A549 (cell line): ENCODE measurements at regions not wholly inside any gene's neighbourhood (a gene's known extent, or its start where the extent isn't known, plus 50 kb on each side); places are given as distances from the start of the nearest gene placed in this dataset.

Source experiments
- ATAC-seq, 2 experiments: fragments of 200-7000 bp in 1 of 2; fragments of >200 bp in 1 of 2; cut with Nextera tagmentation in 1 of 2; cut with Tn5 transposase in 1 of 2; 3 replicates each; pipeline versions ENCODE4 v1.8.0 to v1.9.1; 2018 to 2020; ENCODE audit warnings: mild to moderate bottlenecking in 1 of 2, moderate library complexity in 1 of 2
- CTCF ChIA-PET: fragments of 300-600 bp; sonication (Branson Sonifier 250); formaldehyde crosslinking; extraction: SDS; loops from one replicate; lab custom pipeline; 2021; ENCODE audit warnings: antibody characterized with exemption, inconsistent platforms; lab: Yijun Ruan, JAX
- POLR2A ChIA-PET: fragments of 350-600 bp; formaldehyde crosslinking; extraction: SDS; loops from one replicate; lab custom pipeline; 2021; ENCODE audit warnings: antibody characterized with exemption, inconsistent platforms; lab: Yijun Ruan, JAX
- DNase-seq, 2 experiments: peaks; one replicate each; pipeline versions ENCODE4 v3.0.0 to v3.0.0-alpha.2; 2011 to 2016; ENCODE audit warnings: low read depth in 1 of 2, low spot score in 1 of 2
- FAIRE-seq: peaks from 2 replicates; lab custom pipeline; 2011; peaks lifted over from hg19 to GRCh38; lab: Jason Lieb, UNC
- H3K27ac ChIP-seq, 2 experiments: fragments of >200 bp; sonication (Bioruptor Twin); formaldehyde crosslinking; 3 replicates each; pipeline ENCODE4 v1.5.1; 2016 to 2017
- H3K4me1 ChIP-seq: fragments of >200 bp; sonication (Bioruptor Twin); formaldehyde crosslinking; 3 replicates; pipeline ENCODE4 v1.6.1; 2016
- H3K4me2 ChIP-seq: fragments of >200 bp; sonication (Bioruptor Twin); formaldehyde crosslinking; 3 replicates; pipeline ENCODE4 v1.6.1; 2016
- H3K4me3 ChIP-seq: fragments of >200 bp; sonication (Bioruptor Twin); formaldehyde crosslinking; 3 replicates; pipeline ENCODE4 v1.5.1; 2016
- H3K9me3 ChIP-seq: fragments of >200 bp; sonication (Bioruptor Twin); formaldehyde crosslinking; 3 replicates; pipeline ENCODE4 v1.6.1; 2016
- CBX2 ChIP-seq: fragments of 200-600 bp; sonication (generic); IDR thresholded peaks from 2 replicates; pipeline ENCODE4 v1.6.1; 2016; ENCODE audit warnings: low read depth, mild to moderate bottlenecking, borderline replicate concordance
- CBX8 ChIP-seq: fragments of 200-600 bp; sonication (generic); IDR thresholded peaks from 2 replicates; pipeline ENCODE4 v1.6.1; 2016
- CEBPB ChIP-seq, 2 experiments: fragments of >200 bp in 1 of 2; sonication (Bioruptor Twin) in 1 of 2; formaldehyde crosslinking in 1 of 2; IDR thresholded peaks; 2 replicates each; pipeline ENCODE4 v1.6.1; 2012 to 2016
- EHF ChIP-seq: fragments of 250-450 bp; sonication (Bioruptor Pico); IDR thresholded peaks from 2 replicates; pipeline ENCODE4 v1.5.0; 2020; ENCODE audit warnings: mild to moderate bottlenecking
- EP300 ChIP-seq, 2 experiments: fragments of >200 bp; sonication (Bioruptor Twin); formaldehyde crosslinking; IDR thresholded peaks; 2 replicates in 1 of 2; 3 replicates in 1 of 2; pipeline ENCODE4 v1.6.1; 2016 to 2017
- ESRRA ChIP-seq: fragments of 150-350 bp; IDR thresholded peaks from 2 replicates; pipeline ENCODE4 v1.6.1; 2014; ENCODE audit warnings: mild to moderate bottlenecking, low read length, borderline replicate concordance
- GATA3 ChIP-seq: IDR thresholded peaks from 2 replicates; pipeline ENCODE4 v1.6.1; 2012; ENCODE audit warnings: borderline replicate concordance
- HDAC2 ChIP-seq: fragments of 200-600 bp; sonication (generic); IDR thresholded peaks from 2 replicates; pipeline ENCODE4 v1.6.1; 2016
- HOXB13 ChIP-seq: fragments of 250-450 bp; sonication (Bioruptor Pico); IDR thresholded peaks from 2 replicates; pipeline ENCODE4 v1.5.0; 2020; ENCODE audit warnings: low read depth, mild to moderate bottlenecking, moderate library complexity
- JUN ChIP-seq, 2 experiments: fragments of >200 bp; sonication (Bioruptor Twin); formaldehyde crosslinking; IDR thresholded peaks; 2 replicates in 1 of 2; 3 replicates in 1 of 2; pipeline ENCODE4 v1.6.1; 2016 to 2017
- JUNB ChIP-seq: fragments of >200 bp; sonication (Bioruptor Twin); formaldehyde crosslinking; IDR thresholded peaks from 2 replicates; pipeline ENCODE4 v1.6.1; 2016
- KDM1A ChIP-seq: fragments of 200-600 bp; sonication (generic); IDR thresholded peaks from 2 replicates; pipeline ENCODE4 v1.6.1; 2016; ENCODE audit warnings: low read depth, mild to moderate bottlenecking
- MAZ ChIP-seq: fragments of 150-350 bp; IDR thresholded peaks from 2 replicates; pipeline ENCODE4 v1.6.1; 2014; ENCODE audit warnings: antibody characterized with exemption, low read depth, low read length, borderline replicate concordance
- MYC ChIP-seq: IDR thresholded peaks from 2 replicates; pipeline ENCODE4 v1.6.1; 2012; ENCODE audit warnings: mild to moderate bottlenecking, inconsistent platforms, low read length, improper control_type of control experiment, borderline replicate concordance
- NFE2L2 ChIP-seq: fragments of 150-350 bp; conservative IDR thresholded peaks from 2 replicates; pipeline ENCODE4 v1.6.1; 2014; ENCODE audit warnings: low read length
- POLR2A ChIP-seq: IDR thresholded peaks from 2 replicates; pipeline ENCODE4 v1.6.1; 2012; ENCODE audit warnings: mild to moderate bottlenecking, low read length
- RAD21 ChIP-seq, 2 experiments: fragments of >200 bp in 1 of 2; sonication (Bioruptor Twin) in 1 of 2; formaldehyde crosslinking in 1 of 2; IDR thresholded peaks in 1 of 2; conservative IDR thresholded peaks in 1 of 2; 2 replicates in 1 of 2; 3 replicates in 1 of 2; pipeline ENCODE4 v1.6.1; 2012 to 2018; ENCODE audit warnings: inconsistent platforms in 1 of 2
- RARB ChIP-seq: fragments of 250-450 bp; sonication (Bioruptor Pico); IDR thresholded peaks from 2 replicates; pipeline ENCODE4 v1.8.0; 2021; ENCODE audit warnings: mild to moderate bottlenecking, moderate library complexity
- RFX5 ChIP-seq: fragments of 450-650 bp; IDR thresholded peaks from 2 replicates; pipeline ENCODE4 v1.7.1; 2014; ENCODE audit warnings: antibody characterized with exemption, mild to moderate bottlenecking, moderate library complexity
- SMC3 ChIP-seq: fragments of >200 bp; sonication (Bioruptor Twin); formaldehyde crosslinking; IDR thresholded peaks from 3 replicates; pipeline ENCODE4 v1.6.1; 2018; ENCODE audit warnings: inconsistent platforms
- SREBF2 ChIP-seq: fragments of 450-650 bp; IDR thresholded peaks from 2 replicates; pipeline ENCODE4 v1.6.1; 2014; ENCODE audit warnings: mild to moderate bottlenecking, moderate library complexity
- ZFP36 ChIP-seq: fragments of 450-650 bp; IDR thresholded peaks from 2 replicates; pipeline ENCODE4 v1.6.1; 2014; ENCODE audit warnings: borderline replicate concordance; ENCODE audit not compliant: partially characterized antibody
- WGBS: methylation state at CpG from one replicate; pipeline ENCODE4 v1.1.6; 2017; ENCODE audit errors: missing lambda C conversion rate; 5-methylcytosine and 5-hydroxymethylcytosine counted together
- TF ChIP-seq, protein P1 (sequence below): fragments of >200 bp; sonication (Bioruptor Twin); formaldehyde crosslinking; IDR thresholded peaks from 3 replicates; pipeline ENCODE4 v1.6.1; 2016
- TF ChIP-seq, protein P2 (sequence below): fragments of >200 bp; sonication (Bioruptor Twin); formaldehyde crosslinking; IDR thresholded peaks from 2 replicates; pipeline ENCODE4 v1.6.1; 2016
- TF ChIP-seq, protein P3 (sequence below): fragments of 450-650 bp; IDR thresholded peaks from 2 replicates; pipeline ENCODE4 v1.6.1; 2014; ENCODE audit warnings: antibody characterized with exemption

DNA sequence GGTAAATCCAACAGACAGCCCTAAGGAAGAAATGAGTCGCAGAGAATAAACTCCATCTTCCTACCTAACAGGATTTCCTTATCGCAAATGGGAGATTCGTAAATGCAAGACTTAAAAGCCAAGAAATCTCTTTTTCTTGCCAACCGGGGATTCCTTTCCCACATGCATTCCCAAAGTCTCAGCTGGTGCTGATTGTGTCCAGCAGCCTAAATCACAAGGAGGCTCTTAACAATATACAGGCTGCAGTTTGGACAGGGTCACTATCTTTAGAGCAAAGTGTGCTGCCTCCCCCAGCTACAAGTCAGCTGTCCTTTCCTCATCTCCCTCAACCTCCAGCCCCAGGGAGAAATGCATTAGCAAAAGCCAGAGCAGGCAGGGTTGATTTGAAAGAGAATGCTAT, 189.8 kb upstream of the PLXNA2 start:
- WGBS, result 40% methylated on average over 4 of the region's 4 CpGs
- TF ChIP-seq RAD21 (conservative IDR thresholded peaks at IDR 0.05 in 1 of 2, IDR thresholded peaks at IDR 0.05 in 1 of 2) (no peak), JUNB (no peak), RFX5 (no peak), JUN (IDR thresholded peaks at IDR 0.05) (no peak), CBX8 (no peak), GATA3 (no peak), EP300 (IDR thresholded peaks at IDR 0.05) (no peak), CBX2 (no peak), EHF (CRISPR knock-in tag) (no peak), HDAC2 (no peak), ESRRA (no peak)
- Histone ChIP-seq H3K4me2 (no peak overlapping the region), H3K9me3 (no peaks in the 10 kb centered on the region), H3K27ac (no peak overlapping the region), H3K4me1 (no peaks in the 10 kb centered on the region), H3K4me3 (no peak overlapping the region)
- ATAC-seq, result no peak
- CTCF ChIA-PET, result no interaction called here
- FAIRE-seq, result no peak
- POLR2A ChIA-PET, result no interaction called here
- DNase-seq, result no peak

DNA sequence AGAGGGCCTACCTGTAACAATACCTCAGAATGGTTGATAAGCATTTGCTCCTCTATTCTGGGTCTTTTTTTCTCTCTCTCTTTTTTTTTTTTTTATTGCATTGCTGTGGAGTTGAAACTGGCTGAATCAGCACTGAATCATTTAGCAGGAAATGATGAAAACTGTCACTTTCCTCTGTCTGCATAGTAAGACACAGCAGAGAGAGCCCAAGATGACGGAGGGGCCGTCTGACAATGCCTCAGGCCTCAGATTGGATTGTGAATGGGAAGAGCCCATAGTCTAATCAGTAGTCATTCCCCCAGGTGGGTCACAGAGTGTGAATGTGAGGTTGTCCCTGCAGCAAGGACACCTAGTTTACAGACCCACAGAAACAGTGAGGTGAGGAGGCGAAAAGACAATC, 193.2 kb upstream of the PLXNA2 start:
- no peaks in the 10 kb centered on the region for H3K9me3 ChIP-seq
- ATAC-seq (no peak), DNase-seq (no peak), FAIRE-seq (no peak)
- ChIA-PET POLR2A (no interaction called here), CTCF (no interaction called here)
- no peak overlapping the region for H3K4me3 ChIP-seq
- H3K27ac ChIP-seq, result no peak overlapping the region
- 36% methylated on average over 3 of the region's 3 CpGs for WGBS
- no peak overlapping the region for H3K4me2 ChIP-seq
- no peak for TF ChIP-seq EHF (CRISPR knock-in tag)
- no peak for TF ChIP-seq HOXB13 (CRISPR knock-in tag)
- no peak for TF ChIP-seq GATA3
- no peak for TF ChIP-seq SMC3
- TF ChIP-seq, protein P1, sequence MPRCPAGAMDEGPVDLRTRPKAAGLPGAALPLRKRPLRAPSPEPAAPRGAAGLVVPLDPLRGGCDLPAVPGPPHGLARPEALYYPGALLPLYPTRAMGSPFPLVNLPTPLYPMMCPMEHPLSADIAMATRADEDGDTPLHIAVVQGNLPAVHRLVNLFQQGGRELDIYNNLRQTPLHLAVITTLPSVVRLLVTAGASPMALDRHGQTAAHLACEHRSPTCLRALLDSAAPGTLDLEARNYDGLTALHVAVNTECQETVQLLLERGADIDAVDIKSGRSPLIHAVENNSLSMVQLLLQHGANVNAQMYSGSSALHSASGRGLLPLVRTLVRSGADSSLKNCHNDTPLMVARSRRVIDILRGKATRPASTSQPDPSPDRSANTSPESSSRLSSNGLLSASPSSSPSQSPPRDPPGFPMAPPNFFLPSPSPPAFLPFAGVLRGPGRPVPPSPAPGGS, result no peak
- H3K4me1 ChIP-seq, result no peaks in the 10 kb centered on the region

DNA sequence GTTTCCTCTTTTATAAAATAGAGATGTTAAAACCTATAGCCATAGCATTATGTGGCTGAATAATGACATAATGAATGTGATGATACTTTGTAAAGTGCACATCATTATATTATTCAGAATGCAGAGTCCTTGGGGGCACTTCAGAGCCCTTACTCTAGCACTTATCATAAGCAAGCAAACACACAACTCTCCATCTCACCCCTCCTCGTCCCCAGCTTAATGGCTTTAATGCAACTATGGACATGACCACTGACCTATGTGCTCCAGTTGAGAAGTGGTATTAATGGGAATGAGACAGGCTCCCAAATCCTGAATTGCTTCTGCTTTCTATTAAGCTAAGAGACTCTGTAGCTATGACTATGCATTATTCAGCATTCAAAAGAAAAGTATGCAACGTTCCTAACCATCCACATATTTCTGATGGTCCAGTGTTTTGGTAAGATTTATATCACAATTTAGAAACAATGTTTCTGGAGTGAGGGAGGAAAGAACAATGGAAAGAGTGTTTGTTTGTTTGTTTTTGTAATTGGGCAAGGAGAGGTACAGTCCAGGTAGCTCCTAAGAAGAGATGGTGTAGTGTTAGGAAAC, 194.0 kb upstream of the PLXNA2 start:
- CTCF ChIA-PET, result no interaction called here
- TF ChIP-seq GATA3 (no peak), ZFP36 (no peak), EHF (CRISPR knock-in tag) (no peak), SREBF2 (no peak), CEBPB (IDR thresholded peaks at IDR 0.05) (no peak)
- 0% methylated on average over 2 of the region's 2 CpGs for WGBS
- Histone ChIP-seq H3K27ac (no peak overlapping the region), H3K9me3 (no peaks in the 10 kb centered on the region), H3K4me2 (no peak overlapping the region), H3K4me1 (no peaks in the 10 kb centered on the region), H3K4me3 (no peak overlapping the region)
- DNase-seq (no peak), FAIRE-seq (no peak), ATAC-seq (no peak)
- POLR2A ChIA-PET, result no interaction called here

DNA sequence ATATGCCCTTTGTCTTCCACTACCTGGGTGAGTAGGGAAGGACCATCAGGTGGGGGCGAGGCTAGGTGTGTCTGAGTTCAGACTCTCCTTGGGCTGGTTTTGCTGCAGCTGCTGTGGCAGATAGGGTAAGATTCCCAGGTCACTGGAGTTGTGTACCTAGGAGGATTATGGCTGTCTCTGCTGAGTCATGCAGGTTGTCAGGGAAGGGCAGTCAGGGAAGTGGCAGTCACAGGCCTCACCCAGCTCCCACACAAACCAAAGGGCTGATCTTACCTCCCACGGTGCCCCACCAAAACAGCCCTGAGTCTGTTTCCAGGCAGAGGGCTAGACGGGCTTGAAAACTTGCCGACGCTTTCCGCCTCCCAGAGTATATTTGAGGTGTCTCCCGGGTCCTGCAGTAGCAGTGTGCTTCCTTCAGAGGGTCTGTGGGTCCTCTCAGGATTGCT, 201.6 kb upstream of the PLXNA2 start:
- POLR2A ChIA-PET, result no interaction called here
- no peak for FAIRE-seq

More for the DNA sequence above, 201.6 kb upstream of the PLXNA2 start:
- H3K27ac ChIP-seq, result no peak overlapping the region
- H3K4me3 ChIP-seq, result no peak overlapping the region
- CTCF ChIA-PET, result no interaction called here
- DNase-seq, result peak in 1 of 2 experiments; percentile 4
- H3K9me3 ChIP-seq, result no peaks in the 10 kb centered on the region
- WGBS, result 56% methylated on average over 7 of the region's 7 CpGs
- no peak overlapping the region for H3K4me2 ChIP-seq
- no peak for TF ChIP-seq POLR2A
- TF ChIP-seq ESRRA, result no peak
- TF ChIP-seq CBX8, result no peak
- no peak for TF ChIP-seq RARB (CRISPR knock-in tag)
- TF ChIP-seq, protein P2, sequence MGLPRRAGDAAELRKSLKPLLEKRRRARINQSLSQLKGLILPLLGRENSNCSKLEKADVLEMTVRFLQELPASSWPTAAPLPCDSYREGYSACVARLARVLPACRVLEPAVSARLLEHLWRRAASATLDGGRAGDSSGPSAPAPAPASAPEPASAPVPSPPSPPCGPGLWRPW, result no peak
- TF ChIP-seq MYC, result no peak
- TF ChIP-seq NFE2L2, result no peak
- TF ChIP-seq, protein P1, result no peak
- no peak for TF ChIP-seq EP300 (IDR thresholded peaks at IDR 0.05)
- TF ChIP-seq MAZ, result no peak
- TF ChIP-seq SREBF2, result no peak
- TF ChIP-seq, protein P3, sequence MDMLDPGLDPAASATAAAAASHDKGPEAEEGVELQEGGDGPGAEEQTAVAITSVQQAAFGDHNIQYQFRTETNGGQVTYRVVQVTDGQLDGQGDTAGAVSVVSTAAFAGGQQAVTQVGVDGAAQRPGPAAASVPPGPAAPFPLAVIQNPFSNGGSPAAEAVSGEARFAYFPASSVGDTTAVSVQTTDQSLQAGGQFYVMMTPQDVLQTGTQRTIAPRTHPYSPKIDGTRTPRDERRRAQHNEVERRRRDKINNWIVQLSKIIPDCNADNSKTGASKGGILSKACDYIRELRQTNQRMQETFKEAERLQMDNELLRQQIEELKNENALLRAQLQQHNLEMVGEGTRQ, result no peak
- TF ChIP-seq KDM1A, result no peak
- no peak for TF ChIP-seq EHF (CRISPR knock-in tag)
- H3K4me1 ChIP-seq, result no peaks in the 10 kb centered on the region
- no peak for ATAC-seq
